ENCODE measurements at regions not wholly inside any gene's neighbourhood (a gene's known extent, or its start where the extent isn't known, plus 50 kb on each side); places are given as distances from the start of the nearest gene placed in this dataset.

DNA sequence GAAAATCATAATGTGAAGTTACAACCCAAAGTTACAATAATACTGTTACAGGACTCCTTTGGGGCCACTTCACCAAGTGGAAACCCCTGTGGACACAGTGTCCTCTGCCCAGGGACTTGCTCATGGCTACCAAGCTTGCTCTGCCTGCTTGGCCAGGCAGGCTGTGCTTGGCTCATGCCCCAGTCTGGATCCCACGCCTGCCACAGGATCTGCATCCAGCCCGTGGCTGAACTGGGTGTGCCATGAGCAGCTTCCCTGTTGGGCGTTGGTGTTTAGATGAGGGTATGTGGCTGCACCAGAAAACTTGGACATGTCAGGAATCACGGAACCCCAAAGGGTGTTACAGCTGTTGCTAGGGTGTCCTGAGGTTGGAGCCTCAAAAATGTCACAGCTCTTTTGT lies 820.9 kb downstream of the SLC6A15 start:
- no peaks in the 10 kb centered on the region for H3K9me3 Mint-ChIP-seq (ENCODE audit: low read depth)
- H3K27ac Mint-ChIP-seq = no peak overlapping the region
- H3K27me3 Mint-ChIP-seq = no peaks in the 10 kb centered on the region
- DNase-seq (ENCODE audit: low spot score, unreplicated experiment) = no peak
- TF ChIP-seq, protein P1, sequence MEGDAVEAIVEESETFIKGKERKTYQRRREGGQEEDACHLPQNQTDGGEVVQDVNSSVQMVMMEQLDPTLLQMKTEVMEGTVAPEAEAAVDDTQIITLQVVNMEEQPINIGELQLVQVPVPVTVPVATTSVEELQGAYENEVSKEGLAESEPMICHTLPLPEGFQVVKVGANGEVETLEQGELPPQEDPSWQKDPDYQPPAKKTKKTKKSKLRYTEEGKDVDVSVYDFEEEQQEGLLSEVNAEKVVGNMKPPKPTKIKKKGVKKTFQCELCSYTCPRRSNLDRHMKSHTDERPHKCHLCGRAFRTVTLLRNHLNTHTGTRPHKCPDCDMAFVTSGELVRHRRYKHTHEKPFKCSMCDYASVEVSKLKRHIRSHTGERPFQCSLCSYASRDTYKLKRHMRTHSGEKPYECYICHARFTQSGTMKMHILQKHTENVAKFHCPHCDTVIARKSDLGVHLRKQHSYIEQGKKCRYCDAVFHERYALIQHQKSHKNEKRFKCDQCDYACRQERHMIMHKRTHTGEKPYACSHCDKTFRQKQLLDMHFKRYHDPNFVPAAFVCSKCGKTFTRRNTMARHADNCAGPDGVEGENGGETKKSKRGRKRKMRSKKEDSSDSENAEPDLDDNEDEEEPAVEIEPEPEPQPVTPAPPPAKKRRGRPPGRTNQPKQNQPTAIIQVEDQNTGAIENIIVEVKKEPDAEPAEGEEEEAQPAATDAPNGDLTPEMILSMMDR (IDR thresholded peaks at IDR 0.05; ENCODE audit: unreplicated experiment) = no peak
- H3K36me3 Mint-ChIP-seq (ENCODE audit: insufficient read depth) = no peaks in the 10 kb centered on the region
- H3K4me3 Mint-ChIP-seq (ENCODE audit: low read depth) = no peak overlapping the region
- H3K4me1 Mint-ChIP-seq (ENCODE audit: low read depth) = no peaks in the 10 kb centered on the region

DNA sequence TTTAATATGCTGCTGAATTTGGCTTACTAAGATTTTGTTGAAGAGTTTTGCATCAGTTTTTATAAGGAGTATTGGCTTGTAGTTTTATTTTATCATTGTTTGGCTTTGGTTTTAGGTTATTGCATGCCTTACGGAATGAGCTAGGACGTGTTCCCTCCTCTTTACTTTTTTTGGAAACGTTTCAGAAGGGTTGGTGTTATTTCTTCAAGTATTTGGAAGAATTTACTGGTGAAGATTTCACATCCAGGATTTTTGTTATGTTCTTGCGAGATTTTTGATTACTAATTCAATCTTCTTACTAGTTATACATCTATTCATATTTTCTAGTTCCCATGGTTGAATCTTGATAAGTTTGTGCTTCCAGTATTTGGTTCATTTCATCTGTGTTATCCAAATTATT lies 823.2 kb downstream of the SLC6A15 start:
- H3K27me3 Mint-ChIP-seq = peaks cover 3% of the 10 kb centered on the region
- H3K4me1 Mint-ChIP-seq (ENCODE audit: low read depth) = no peaks in the 10 kb centered on the region
- TF ChIP-seq, protein P1 (IDR thresholded peaks at IDR 0.05; ENCODE audit: unreplicated experiment) = no peak
- DNase-seq (ENCODE audit: low spot score, unreplicated experiment) = no peak
- H3K9me3 Mint-ChIP-seq (ENCODE audit: low read depth) = no peaks in the 10 kb centered on the region
- H3K4me3 Mint-ChIP-seq (ENCODE audit: low read depth) = no peak overlapping the region
- H3K27ac Mint-ChIP-seq = no peak overlapping the region
- no peaks in the 10 kb centered on the region for H3K36me3 Mint-ChIP-seq (ENCODE audit: insufficient read depth)

DNA sequence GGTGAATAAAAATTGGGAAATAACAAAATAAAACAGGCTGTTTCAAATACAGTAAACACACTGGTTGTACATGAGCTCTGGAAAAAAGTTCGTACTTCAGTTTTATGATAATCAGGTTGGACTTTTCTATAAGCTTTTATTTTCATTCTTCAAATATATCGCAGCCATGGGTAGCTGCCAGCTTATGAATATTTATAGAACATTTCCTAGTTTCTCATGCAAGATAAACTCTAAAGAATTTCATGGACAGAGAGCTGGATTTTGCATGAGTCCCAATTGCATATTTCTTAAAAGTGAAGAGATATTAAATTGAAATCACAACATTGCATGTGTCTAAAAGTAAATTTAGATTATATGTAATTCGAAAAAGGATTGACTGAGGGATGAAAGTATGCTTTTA lies 827.6 kb downstream of the SLC6A15 start:
- TF ChIP-seq, protein P1 (IDR thresholded peaks at IDR 0.05; ENCODE audit: unreplicated experiment) = no peak
- DNase-seq (ENCODE audit: low spot score, unreplicated experiment) = no peak
- Mint-ChIP-seq H3K4me1 (ENCODE audit: low read depth) (no peaks in the 10 kb centered on the region), H3K36me3 (ENCODE audit: insufficient read depth) (no peaks in the 10 kb centered on the region), H3K27ac (no peak overlapping the region), H3K4me3 (ENCODE audit: low read depth) (no peak overlapping the region), H3K27me3 (peaks cover 3% of the 10 kb centered on the region), H3K9me3 (ENCODE audit: low read depth) (no peaks in the 10 kb centered on the region)

DNA sequence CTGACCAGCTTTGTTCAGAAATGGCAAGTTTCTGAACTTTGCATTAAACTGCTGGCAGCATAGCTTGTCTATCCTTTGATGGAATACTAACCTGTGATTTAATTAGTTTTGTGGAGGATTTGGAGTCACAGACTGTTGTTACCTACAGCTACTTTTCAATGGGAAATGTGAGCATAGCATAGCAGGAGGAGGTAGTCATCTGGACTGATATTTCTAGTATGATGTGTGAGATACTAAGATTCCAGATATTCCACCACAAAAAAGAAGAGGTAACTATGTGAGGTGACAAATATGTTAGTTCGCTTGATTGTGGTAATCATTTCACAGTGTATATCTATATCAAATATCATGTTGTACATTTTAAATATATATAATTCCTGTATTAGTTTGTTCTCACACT lies 833.0 kb downstream of the SLC6A15 start:
- DNase-seq (ENCODE audit: low spot score, unreplicated experiment) = no peak
- Mint-ChIP-seq H3K9me3 (ENCODE audit: low read depth) (no peaks in the 10 kb centered on the region), H3K36me3 (ENCODE audit: insufficient read depth) (no peaks in the 10 kb centered on the region), H3K27ac (no peak overlapping the region), H3K4me3 (ENCODE audit: low read depth) (no peak overlapping the region), H3K4me1 (ENCODE audit: low read depth) (no peaks in the 10 kb centered on the region), H3K27me3 (no peaks in the 10 kb centered on the region)
- TF ChIP-seq, protein P1 (IDR thresholded peaks at IDR 0.05; ENCODE audit: unreplicated experiment) = no peak

DNA sequence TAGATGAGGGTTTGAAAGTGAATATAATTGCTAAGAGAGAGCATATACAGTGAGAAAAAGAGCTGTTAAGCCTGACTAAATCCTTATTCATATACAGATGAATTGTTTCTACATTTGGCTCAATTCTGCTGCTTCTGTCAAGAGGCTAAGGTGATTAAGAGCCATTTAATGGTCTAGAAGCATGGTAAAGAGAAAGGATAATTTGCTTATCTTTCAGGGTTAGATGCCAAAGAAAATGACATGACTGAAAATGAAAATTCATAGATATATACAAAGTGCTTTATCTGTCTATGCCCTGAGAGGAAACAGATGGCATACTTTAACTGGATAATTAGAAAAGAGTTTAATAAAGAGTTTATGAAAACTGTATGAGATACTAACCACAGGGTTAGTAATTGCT lies 834.9 kb downstream of the SLC6A15 start:
- Mint-ChIP-seq H3K27ac (no peak overlapping the region), H3K9me3 (ENCODE audit: low read depth) (no peaks in the 10 kb centered on the region), H3K36me3 (ENCODE audit: insufficient read depth) (no peaks in the 10 kb centered on the region), H3K4me3 (ENCODE audit: low read depth) (no peak overlapping the region), H3K4me1 (ENCODE audit: low read depth) (no peaks in the 10 kb centered on the region), H3K27me3 (no peaks in the 10 kb centered on the region)
- DNase-seq (ENCODE audit: low spot score, unreplicated experiment) = no peak
- TF ChIP-seq, protein P1 (IDR thresholded peaks at IDR 0.05; ENCODE audit: unreplicated experiment) = no peak

All from progenitor cell of endocrine pancreas (in vitro differentiated cells).